HL-60 (cell line): ENCODE measurements at regions not wholly inside any gene's neighbourhood (a gene's known extent, or its start where the extent isn't known, plus 50 kb on each side); places are given as distances from the start of the nearest gene placed in this dataset.
"Not testable (repeated sequence)": the region's sequence is repeated elsewhere in the genome, so short reads cannot be mapped to it uniquely, and the experiment has no call there.

Experiments
- CTCF ChIP-seq: IDR thresholded peaks from one replicate; pipeline ENCODE4 v1.5.1; 2011; ENCODE audit warnings: low read length, control low read depth, inconsistent platforms; ENCODE audit not compliant: insufficient read depth
- POLR2AphosphoS5 ChIP-seq: IDR thresholded peaks from 2 replicates; pipeline ENCODE4 v1.6.1; 2012; ENCODE audit warnings: low read depth

GRCh38 chr9:16066201-16066600 is 513.4 kb downstream of the CCDC171 start:
- TF ChIP-seq CTCF, POLR2AphosphoS5: not testable (repeated sequence)
